ENCODE measurements at regions not wholly inside any gene's neighbourhood (a gene's known extent, or its start where the extent isn't known, plus 50 kb on each side); places are given as distances from the start of the nearest gene placed in this dataset.
"Not testable (repeated sequence)": the region's sequence is repeated elsewhere in the genome, so short reads cannot be mapped to it uniquely, and the experiment has no call there.

DNA sequence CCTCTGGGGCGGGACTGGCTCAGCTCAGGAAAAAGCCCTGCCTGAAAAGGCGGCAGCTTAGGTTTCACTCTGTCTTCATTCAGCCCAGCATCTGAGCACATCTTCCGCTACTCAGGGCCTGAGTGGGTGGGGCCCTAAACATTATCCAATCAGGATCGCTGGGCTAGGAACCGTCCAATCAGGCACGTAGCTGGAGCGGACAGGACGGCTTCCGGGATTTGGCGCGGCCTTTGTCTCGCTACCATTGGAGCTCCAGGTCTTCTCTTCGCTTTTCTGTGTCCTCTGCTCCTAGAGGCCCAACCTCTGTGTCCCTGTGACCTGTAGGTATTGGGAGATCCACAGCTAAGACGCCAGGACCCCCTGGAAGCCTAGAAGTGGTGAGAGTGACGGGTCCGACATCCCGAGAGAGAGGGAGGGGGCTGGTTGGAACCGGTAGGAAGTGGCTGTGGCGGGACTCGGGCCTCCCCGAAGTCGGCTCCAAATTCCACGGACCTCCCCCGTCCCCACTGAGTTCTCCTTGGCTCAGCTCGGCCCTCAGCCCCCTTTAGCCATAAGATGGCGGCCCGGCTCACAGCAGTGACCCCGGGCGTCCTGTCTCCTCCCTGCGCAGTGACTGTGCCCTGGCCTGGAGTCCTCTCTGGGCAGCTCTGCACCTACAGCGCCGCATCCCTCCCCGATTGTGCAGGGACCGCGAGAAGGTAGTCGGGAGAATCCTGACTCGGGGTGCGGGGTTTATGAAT lies 99.1 kb downstream of the ZNF680 start:
- Histone ChIP-seq H3K27ac (no peak overlapping the region), H3K9me3 (peaks cover 10% of the 10 kb centered on the region), H3K4me3 (no peak overlapping the region), H3K4me1 (no peaks in the 10 kb centered on the region), H3K4me2 (no peak overlapping the region)
- ChIA-PET POLR2A (no interaction called here), CTCF (no interaction called here)
- no peak for TF ChIP-seq EHF (CRISPR knock-in tag; IDR thresholded peaks at IDR 0.05)
- no peak for FAIRE-seq
- no peak for DNase-seq (ENCODE audit: low read depth in 1 of 2, low spot score in 1 of 2)
- WGBS (ENCODE audit: missing lambda C conversion rate): 48% methylated on average over 31 of the region's 38 CpGs
- ATAC-seq: no peak

DNA sequence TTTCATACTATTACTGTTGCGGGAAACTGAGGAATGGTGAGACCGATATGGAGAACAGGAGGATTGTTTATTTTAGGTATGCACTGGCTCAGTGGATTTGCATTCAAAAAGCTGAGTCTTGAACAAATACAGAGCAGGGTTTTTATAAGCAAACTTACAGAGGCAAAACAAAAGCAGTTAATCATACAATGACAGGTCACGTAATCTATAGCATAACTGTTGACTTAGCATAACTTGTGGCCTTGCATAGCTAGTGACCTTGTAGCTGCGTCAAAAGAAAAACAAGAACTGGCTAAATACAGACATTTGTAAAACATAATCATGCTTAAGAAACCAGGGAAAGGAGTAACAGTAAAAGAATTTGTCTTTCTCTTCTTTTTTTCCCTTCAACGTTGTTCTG lies 103.0 kb downstream of the ZNF680 start:
- CTCF ChIA-PET; H3K4me2 ChIP-seq; FAIRE-seq; H3K27ac ChIP-seq; ATAC-seq; DNase-seq (ENCODE audit: low read depth in 1 of 2, low spot score in 1 of 2); H3K4me1 ChIP-seq; POLR2A ChIA-PET; H3K4me3 ChIP-seq: not testable (repeated sequence)
- H3K9me3 ChIP-seq: peaks cover 17% of the 10 kb centered on the region
- 25% methylated on average over 5 of the region's 5 CpGs for WGBS (ENCODE audit: missing lambda C conversion rate)

DNA sequence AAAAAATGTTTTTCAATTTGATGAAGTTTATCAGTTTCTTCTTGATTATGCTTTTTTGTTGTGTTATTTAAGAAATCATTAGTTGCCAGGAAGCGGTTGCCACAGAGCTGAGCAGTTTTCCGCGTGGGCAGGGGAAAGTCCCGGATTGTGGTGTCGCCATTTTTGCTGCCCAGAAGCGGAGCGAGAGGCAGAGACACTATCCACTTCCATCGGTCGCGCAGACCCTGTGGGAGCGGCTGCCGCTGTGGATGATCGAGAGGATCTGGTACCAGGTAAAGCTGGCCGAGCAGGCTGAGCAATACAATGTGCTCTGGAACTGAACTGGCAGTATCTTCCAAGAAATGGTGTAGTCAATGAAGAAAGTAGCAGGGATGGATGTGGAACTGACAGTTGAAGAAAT lies 119.8 kb downstream of the ZNF736 start:
- WGBS (ENCODE audit: missing lambda C conversion rate): 35% methylated on average over 14 of the region's 14 CpGs
- no peak overlapping the region for H3K4me2 ChIP-seq
- TF ChIP-seq EHMT2 (IDR thresholded peaks at IDR 0.05; ENCODE audit: low read depth): no peak
- TF ChIP-seq NPAS2 (CRISPR knock-in tag; IDR thresholded peaks at IDR 0.05; ENCODE audit: borderline replicate concordance): no peak
- TF ChIP-seq RCOR1 (IDR thresholded peaks at IDR 0.05; ENCODE audit: low read depth, low read length): no peak
- TF ChIP-seq, protein P1, sequence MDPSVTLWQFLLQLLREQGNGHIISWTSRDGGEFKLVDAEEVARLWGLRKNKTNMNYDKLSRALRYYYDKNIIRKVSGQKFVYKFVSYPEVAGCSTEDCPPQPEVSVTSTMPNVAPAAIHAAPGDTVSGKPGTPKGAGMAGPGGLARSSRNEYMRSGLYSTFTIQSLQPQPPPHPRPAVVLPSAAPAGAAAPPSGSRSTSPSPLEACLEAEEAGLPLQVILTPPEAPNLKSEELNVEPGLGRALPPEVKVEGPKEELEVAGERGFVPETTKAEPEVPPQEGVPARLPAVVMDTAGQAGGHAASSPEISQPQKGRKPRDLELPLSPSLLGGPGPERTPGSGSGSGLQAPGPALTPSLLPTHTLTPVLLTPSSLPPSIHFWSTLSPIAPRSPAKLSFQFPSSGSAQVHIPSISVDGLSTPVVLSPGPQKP (IDR thresholded peaks at IDR 0.05; ENCODE audit: low read depth, low read length): no peak
- no peak for TF ChIP-seq KDM5A (IDR thresholded peaks at IDR 0.05)
- no peak for TF ChIP-seq CHD4 (IDR thresholded peaks at IDR 0.05; ENCODE audit: borderline replicate concordance)
- TF ChIP-seq POLR2AphosphoS2 (conservative IDR thresholded peaks at IDR 0.05; ENCODE audit: low read length): no peak
- no peak for TF ChIP-seq JUN (IDR thresholded peaks at IDR 0.05)
- TF ChIP-seq NR3C1 (IDR thresholded peaks at IDR 0.05): no peak
- TF ChIP-seq, protein P2, sequence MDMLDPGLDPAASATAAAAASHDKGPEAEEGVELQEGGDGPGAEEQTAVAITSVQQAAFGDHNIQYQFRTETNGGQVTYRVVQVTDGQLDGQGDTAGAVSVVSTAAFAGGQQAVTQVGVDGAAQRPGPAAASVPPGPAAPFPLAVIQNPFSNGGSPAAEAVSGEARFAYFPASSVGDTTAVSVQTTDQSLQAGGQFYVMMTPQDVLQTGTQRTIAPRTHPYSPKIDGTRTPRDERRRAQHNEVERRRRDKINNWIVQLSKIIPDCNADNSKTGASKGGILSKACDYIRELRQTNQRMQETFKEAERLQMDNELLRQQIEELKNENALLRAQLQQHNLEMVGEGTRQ (IDR thresholded peaks at IDR 0.05): no peak
- TF ChIP-seq POLR2A (IDR thresholded peaks at IDR 0.05; ENCODE audit: low read length): no peak
- no peak for TF ChIP-seq RAD21 (conservative IDR thresholded peaks at IDR 0.05 in 1 of 2, IDR thresholded peaks at IDR 0.05 in 1 of 2)
- no peak overlapping the region for H3K27ac ChIP-seq
- FAIRE-seq (no peak), DNase-seq (ENCODE audit: low read depth in 1 of 2, low spot score in 1 of 2) (no peak), ATAC-seq (no peak)
- CTCF ChIA-PET: no interaction called here
- no peaks in the 10 kb centered on the region for H3K4me1 ChIP-seq
- no peak overlapping the region for H3K4me3 ChIP-seq
- peaks cover 4% of the 10 kb centered on the region; the same call in 1 of the 3 replicates for H3K9me3 ChIP-seq
- POLR2A ChIA-PET: no interaction called here

DNA sequence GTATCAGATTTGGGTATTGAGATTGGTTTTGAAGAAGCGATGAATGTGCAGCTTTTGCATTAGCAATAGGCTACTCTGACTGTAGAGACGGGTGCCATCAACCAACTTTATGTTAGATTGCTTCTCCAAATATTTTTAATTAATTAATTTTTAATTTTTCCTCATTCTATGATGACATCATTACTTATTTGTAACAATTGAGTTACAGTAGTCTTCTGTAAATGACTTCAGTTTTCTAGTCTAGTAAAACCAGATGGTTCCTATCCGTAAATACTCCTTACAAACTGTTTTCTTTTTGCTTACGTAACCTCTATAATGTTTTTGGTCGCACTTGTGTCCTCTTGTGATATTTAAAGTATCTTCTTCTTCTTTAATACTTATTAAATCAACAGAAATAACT lies 118.1 kb downstream of the ZNF736 start:
- no peaks in the 10 kb centered on the region for H3K4me1 ChIP-seq
- ATAC-seq (no peak), FAIRE-seq (no peak), DNase-seq (ENCODE audit: low read depth in 1 of 2, low spot score in 1 of 2) (no peak)
- H3K4me2 ChIP-seq: no peak overlapping the region
- TF ChIP-seq, protein P3, sequence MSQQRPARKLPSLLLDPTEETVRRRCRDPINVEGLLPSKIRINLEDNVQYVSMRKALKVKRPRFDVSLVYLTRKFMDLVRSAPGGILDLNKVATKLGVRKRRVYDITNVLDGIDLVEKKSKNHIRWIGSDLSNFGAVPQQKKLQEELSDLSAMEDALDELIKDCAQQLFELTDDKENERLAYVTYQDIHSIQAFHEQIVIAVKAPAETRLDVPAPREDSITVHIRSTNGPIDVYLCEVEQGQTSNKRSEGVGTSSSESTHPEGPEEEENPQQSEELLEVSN (IDR thresholded peaks at IDR 0.05; ENCODE audit: borderline replicate concordance, low read depth): no peak
- TF ChIP-seq KDM1A (IDR thresholded peaks at IDR 0.05; ENCODE audit: low read depth) (no peak), NR3C1 (IDR thresholded peaks at IDR 0.05) (no peak)
- ChIA-PET CTCF (no interaction called here), POLR2A (no interaction called here)
- peaks cover 4% of the 10 kb centered on the region; the same call in 1 of the 3 replicates for H3K9me3 ChIP-seq
- no peak overlapping the region for H3K27ac ChIP-seq
- no peak overlapping the region for H3K4me3 ChIP-seq
- WGBS (ENCODE audit: missing lambda C conversion rate): 26% methylated on average over 5 of the region's 5 CpGs

Measured in A549 (cell line).